GM12891 (cell line): ENCODE measurements at regions not wholly inside any gene's neighbourhood (a gene's known extent, or its start where the extent isn't known, plus 50 kb on each side); places are given as distances from the start of the nearest gene placed in this dataset.

Experiments
- PAX5 ChIP-seq: IDR thresholded peaks from 2 replicates; pipeline ENCODE4 v1.6.1; 2011; ENCODE audit warnings: low read length, moderate library complexity, mild to moderate bottlenecking; ENCODE audit not compliant: insufficient read depth, severe bottlenecking
- POLR2A ChIP-seq: IDR thresholded peaks from 2 replicates; pipeline ENCODE4 v1.6.1; 2011; ENCODE audit warnings: low read depth, low read length, control low read depth
- POLR2AphosphoS5 ChIP-seq: IDR thresholded peaks from 2 replicates; pipeline ENCODE4 v1.6.1; 2011; ENCODE audit warnings: low read depth, low read length, control low read depth
- POU2F2 ChIP-seq: IDR thresholded peaks from 2 replicates; pipeline ENCODE4 v1.6.1; 2011; ENCODE audit warnings: low read depth, mild to moderate bottlenecking, control low read depth, low read length, moderate library complexity
- TAF1 ChIP-seq: IDR thresholded peaks from 2 replicates; pipeline ENCODE4 v1.6.1; 2011; ENCODE audit warnings: low read depth, low read length, control low read depth

- no peak for TF ChIP-seq POLR2A
- TF ChIP-seq POLR2AphosphoS5 = no peak
- TF ChIP-seq TAF1 = no peak
- no peak for TF ChIP-seq POU2F2
- TF ChIP-seq PAX5 = no peak
Observed at GRCh38 chr9:73889023-73889422, 608.1 kb upstream of the RORB start.
